GDM1 (cell line): ENCODE measurements at regions not wholly inside any gene's neighbourhood (a gene's known extent, or its start where the extent isn't known, plus 50 kb on each side); places are given as distances from the start of the nearest gene placed in this dataset.
"Not testable (repeated sequence)": the region's sequence is repeated elsewhere in the genome, so short reads cannot be mapped to it uniquely, and the experiment has no call there.

Source experiments
- DNase-seq: peaks from one replicate; lab custom pipeline; 2025; lab: John Stamatoyannopoulos, UW

DNA sequence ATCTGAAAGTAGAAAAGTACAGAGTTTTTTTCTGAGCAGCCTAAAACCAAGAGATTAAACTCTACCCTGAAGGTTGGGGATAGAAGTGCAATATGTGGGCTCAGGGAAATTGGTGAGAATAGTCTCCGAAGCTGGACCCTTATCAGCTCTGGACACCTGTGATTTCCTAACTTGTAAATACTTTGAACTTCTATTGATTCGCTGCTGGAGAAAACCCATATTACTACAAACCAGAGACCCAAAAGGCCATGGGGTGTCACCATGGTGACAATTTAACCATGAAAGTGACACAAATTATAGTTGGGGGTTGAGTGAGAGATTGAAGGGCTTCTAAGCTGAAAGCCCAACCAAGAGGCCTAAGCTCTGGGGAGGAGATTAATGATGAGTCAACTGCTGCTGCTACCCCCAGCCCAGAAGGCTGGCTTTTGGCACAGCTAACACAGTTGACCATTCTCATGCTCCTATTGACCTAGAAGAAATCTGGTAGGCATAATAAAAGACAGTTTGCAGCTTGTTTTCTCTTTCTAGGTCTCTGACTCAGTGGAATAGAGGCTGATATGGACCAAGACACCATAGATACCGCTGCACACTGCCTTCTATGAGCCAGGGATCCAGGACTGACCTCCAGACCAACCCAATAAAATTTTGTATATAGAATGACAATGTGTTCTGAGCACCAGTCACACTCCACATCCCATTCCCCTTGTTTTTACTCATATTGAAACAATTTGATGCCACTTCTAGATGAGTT is 131.9 kb upstream of the FNDC3A start:
- no peak for DNase-seq

DNA sequence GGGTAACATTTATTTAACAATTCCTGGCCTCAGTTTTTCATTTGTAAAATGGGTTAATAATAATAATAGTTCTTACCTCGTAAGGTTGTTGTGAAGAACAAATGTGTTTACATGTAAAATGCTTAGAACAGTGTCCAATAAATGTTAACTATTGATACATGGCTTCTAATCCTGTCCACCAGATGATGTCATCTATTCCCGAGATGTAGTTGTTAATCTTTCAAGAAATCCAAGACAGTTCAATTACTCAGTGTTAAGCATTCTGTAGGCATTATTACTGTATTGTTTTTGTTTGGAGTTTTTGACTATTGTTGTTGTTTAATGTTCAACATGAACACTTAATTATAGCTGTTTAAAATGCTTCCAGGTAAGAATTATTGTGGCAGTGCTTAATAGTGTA is 131.0 kb upstream of the FNDC3A start:
- no peak for DNase-seq

DNA sequence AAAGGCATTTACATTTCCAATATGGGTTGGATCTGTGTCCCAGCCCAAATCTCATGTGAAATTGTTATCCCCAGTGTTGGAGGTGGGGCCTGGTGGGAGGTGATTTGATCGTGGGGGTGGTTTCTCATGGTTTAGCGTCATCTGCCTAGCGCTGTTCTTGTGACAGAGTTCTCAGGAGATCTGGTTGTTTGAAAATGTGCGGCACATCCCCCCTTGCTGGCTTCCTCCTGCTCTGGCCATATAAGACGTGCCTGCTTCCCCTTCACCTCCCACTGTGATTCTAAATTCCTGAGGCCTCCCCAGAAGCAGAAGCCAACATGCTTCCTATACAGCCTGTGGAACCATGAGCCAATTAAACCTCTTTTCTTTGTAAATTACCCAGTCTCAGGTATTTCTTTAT is 126.2 kb upstream of the FNDC3A start:
- DNase-seq = no peak

DNA sequence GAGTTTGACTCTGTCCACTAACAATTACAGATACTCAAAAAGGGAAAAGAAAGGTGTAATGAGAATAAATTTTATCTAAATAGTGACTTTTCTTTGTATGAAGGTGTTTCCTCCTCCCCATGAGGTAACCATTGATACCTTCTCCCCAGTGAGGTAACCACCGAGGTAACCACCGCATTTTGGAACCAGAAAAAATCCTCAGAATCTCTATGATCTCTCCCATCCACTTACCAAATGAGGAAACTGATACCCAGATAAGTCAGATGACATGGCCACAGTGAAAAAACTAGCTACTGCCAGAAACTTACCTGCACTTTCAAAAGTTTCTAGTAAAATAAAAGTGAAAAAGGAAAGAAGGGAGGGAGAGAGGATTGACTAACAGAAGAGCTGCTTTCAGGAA is 124.0 kb upstream of the FNDC3A start:
- no peak for DNase-seq

DNA sequence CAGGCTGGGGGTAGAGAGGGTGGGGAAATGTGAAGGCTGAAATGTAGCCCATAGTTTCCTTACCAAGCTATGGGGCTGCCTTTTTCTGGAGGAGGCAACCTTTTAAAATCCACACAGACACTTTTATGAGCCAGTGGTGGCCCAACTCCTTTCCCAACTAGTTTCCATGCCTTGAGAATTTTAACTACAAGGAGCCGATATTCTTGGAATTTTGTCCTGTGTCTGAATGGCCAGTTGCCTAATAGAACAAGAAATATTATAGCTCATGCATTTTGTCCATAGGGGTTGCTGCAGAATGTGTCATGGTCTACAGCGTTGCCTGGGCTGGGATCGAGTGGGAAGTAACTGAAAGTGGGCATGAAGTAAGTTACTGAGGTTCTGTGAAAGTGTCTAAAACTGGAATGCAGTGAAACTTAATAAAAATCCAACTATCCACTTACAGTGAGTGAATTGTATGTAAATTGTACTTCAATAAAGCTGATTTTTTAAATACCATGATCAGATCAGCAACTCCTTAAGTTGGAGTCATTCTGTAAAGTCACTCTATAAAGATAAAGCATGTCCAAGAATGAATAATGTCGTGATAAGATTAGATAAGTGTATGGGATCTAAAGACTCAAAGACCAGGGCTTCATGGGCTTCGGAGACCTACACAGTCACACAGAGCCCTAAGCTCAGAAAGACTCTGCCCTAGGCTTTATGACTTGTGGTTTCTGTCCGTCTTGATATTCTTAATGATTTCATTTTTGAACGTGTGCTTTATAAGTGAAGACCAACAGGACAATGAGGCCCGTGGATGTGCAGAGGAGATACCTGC is 122.6 kb upstream of the FNDC3A start:
- DNase-seq = no peak

DNA sequence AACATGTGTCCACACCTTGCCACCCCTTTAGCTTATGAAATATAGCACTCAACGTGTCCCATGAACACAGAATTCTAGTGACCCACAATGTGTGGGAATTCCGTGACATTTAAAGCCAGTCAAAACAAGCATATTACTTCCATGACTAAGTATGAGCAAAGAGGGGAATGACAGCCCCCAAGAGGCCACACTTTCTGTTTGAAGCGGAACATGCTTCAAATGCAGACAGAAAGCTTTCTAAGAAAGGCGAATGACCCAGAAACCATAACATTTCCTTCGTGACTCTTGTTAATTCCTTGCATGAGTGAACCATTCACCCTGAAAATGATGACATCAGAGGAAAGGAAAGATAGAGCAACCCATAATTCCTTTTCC is 122.0 kb upstream of the FNDC3A start:
- DNase-seq = no peak

DNA sequence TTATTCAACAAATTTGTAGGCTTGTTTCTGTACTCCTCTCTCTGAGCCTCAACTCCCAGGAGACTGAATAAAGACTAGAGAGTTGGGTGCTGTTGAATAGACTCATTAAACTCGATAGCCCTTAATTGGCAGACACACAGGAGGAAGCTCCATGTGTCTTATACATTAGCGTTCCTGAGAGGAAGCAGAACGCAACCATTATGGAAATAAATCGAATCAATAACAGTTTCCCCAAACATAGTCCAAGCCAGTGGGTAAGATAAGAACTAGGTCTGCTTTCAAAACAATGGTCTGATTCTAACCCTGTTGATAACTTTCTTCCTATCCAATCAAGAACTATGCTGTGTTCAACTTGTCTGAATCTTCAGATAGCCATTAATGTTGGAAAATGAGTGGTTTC is 118.1 kb upstream of the FNDC3A start:
- DNase-seq = no peak

DNA sequence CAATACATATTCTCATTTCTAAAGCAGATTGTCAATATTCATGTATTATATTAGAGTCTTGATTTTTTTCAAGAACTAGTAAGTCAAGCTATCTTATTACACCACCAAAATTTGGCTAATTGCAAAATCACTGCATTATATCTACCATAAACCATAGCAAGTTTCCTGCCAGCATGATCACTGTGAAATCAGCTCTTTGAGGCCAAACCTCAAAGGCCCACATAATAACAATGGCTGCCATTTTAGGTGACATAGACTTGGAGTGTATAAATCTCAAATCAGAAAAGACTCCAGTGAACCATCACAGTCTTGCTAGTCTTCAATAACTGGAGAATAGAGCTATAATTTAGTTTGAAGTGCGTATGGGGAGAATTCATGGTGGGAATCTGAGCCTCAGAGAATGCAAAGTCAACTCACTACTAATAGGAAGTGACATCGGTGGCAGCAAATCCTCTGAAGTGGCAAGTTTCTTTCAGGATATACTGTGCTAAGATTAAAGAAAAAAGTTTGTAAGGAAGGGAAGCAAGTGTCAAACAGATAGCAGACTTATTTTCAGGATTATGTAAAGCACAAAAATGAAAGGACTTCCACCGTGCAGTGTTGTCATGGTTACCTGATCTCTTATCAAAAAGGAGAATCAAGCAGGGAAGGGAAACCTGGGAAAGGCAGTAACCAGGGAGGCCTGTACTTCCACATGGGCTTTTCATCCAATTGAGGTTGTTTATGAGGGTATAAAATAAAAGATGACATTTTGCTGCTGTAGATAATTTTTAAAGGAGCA is 117.4 kb upstream of the FNDC3A start:
- DNase-seq = no peak

DNA sequence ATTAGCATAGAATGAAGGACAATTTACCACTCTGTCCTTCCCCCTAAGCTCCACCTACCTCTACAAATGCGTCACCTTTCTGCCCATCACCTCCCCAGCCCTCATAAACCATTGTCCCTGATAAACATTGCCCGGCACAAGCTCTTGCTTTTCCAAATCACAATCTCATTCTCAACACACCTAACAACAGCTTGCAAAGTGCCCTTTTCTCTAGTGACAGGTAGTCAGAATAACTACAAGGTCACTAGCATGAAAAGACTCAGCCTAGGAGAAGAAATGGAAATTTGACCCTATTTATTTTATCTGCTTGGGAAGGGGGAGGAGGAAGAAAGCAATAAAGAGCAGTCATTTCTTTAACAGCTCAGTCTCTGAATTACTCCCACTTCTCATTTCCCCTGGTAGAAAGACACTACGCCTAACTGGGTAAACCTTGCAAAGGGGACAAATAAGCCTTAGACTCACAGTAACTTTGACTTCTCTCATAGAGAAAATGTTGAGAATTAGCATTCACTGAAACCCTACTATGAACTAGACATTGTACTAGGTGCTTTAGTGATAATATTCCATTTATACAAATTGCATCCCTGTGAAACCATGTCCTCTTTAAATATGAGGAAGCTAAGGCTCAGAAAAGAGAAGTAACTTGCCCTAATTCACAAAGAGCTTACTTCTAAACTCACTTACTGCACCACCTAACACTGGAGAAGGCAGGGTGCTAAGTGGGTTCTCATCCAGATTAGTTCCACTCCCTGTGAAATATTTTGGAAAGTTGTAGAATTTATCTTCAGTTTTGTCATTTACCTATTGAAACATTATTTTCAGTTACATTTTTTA is 116.2 kb upstream of the FNDC3A start:
- peak; percentile 27 for DNase-seq

DNA sequence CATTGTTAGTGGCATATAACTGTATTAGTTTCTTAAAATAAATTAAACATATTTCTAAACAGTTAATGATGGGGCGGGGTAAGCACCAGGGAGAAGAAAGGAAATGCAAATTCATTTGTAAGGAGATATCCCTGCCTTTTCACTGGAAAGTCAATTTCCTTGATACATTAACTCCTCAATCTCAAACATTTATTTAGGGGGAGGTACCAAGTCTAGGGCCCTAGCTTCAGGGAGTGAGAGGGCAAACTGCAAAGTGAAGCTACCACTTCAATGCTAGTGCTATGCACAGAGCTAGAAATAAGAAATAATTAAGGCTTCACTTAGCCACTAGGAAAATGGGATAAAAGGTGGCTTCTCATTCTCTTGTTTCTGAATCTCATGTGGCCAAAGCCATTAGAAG is 115.3 kb upstream of the FNDC3A start:
- DNase-seq = no peak

DNA sequence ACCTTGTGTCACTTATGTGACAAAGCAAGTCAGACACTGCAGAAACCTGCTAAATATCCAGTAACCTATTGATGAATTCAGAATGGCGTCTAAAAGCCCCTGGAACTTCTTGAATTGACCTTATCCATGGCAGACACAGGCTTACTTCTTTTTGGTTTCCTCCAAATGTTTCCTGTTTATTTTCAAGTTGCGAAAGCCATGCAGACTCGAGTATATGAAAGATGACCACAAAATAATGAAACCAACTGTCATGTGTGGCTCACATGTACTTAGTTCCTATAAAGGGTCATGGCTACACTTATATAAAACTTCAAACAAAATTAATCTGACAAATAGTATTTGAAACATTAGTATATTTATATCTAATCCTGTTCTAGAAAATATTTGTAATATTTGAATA is 113.1 kb upstream of the FNDC3A start:
- DNase-seq = peak; percentile 36

DNA sequence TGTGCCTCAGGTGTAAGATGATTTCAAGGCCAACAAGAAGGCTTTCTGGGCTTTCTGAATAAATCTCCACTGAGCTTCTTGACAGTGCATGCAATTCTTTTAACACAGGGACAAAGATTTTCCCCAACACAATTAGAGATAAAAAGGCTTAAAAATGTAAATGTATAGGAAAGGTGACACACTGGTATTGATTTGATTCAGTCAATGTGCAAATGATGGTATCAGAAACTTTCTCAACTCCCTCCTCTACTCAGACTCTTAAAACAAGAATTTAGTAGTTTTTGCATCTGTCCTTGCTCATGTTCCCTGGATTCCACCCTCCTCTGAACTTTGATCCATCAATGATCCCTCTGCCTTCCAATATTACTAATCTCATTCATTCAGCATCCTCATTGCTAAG is 111.6 kb upstream of the FNDC3A start:
- no peak for DNase-seq

DNA sequence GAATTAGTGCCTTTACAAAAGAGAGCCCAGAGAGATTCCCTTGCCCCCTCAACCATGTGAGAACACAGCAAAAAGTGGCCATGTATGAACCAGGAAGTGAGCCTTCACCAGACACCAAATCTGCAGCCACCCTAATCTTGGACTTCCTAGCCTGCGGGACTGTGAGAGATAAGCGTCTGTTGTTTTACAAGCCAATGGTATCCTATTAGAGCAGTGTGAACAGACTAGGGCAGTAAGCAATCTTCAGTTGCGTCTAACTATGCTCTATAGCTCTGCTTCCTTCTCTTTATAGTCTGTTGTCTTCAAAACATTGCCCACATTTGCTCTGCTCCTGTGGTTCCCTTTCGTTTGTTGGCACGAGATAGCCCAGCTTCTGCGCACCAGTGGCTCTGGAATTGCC is 109.5 kb upstream of the FNDC3A start:
- no peak for DNase-seq

DNA sequence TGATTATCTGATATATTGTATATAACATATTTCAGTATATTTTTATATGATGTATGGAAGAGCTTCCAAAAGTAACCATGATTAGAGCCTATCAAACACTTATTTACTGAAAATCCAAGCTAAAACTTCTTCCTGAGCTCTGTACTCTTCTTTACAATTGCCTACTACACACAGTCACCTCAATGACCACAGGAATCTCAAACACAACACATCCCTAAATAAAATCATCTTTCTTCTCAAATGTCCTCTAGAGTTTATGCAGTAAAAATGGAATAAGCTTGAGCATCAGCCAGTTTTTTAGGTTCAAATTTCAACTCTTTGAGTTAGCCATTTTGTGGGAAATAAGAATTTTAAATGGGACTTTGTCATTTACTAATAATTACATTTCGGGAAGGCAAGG is 102.6 kb upstream of the FNDC3A start:
- DNase-seq = no peak

DNA sequence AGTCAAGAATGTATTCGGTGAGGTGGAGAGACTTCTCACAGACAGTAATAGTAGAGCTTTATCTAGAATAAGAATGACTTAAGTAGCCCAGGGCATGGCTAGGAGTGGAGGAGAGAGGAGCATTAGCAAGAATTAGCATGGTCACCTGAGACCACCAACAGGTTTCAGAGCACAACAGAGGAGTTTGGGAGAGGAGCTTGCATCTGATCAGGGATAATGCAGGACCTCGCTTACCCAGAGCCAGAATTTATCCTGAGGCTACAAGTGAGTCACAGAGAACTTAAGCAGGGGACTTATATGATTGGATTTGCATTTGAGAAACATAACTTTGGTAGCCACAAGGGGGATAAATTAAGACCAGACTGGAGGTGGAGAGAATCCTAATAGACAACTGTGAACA is 102.1 kb upstream of the FNDC3A start:
- no peak for DNase-seq

DNA sequence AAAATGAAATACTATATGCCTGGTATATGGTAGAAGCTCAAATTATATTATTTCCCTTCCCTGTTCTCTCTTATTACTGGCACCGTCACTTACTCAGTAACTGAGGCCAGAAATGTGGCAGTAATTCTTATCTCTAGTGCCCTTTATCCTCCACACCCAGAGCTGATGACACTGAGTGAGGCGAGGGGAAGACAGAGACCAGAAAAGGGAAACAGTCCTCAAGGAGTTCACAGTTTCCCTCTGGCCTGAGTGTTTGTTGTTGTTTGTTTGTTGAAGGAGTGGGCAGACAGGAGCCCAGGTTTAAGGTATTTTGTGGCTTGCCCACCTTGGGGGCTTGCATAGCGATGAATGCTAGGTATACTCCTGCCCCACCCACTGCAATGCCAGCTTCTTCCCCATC is 101.5 kb upstream of the FNDC3A start:
- no peak for DNase-seq

DNA sequence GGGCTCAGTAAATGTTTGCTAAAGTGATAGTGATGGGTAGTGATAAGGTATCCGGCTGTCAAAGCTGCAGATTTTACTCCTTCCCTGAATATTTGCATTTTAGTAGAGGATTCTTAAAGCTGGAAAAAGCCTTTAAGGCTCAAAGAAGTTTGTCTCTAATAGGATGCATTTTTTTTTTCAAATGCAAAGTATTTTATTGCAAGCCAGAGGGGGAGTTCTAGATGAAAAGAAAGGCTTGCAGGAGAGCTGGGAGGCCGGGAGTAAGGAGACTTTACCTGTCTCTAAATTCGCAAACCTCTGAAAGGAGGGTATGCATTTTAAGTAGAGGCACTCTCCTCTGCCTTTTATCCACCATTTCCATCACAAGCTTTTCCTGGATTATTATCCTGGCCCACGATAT is 100.7 kb upstream of the FNDC3A start:
- no peak for DNase-seq

DNA sequence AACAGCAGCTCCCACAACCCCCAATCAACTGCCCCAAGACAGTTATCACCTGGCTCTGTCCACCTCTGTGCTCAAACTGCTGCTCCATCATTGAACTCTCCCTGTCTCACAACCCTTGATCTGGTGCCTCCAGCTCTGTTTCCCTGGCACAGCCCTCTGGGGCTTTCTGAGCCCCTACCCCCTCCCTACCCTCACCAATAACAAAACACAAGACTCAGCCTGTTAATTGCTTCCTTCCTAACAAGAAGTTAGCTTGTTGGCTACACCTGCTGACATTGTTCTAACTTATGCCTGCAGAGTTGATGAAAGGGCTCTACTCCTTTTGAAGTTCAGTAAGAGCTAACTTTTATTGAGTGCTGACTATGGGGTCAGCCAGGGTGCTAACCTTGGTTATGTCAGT is 99.4 kb upstream of the FNDC3A start:
- DNase-seq = no peak

DNA sequence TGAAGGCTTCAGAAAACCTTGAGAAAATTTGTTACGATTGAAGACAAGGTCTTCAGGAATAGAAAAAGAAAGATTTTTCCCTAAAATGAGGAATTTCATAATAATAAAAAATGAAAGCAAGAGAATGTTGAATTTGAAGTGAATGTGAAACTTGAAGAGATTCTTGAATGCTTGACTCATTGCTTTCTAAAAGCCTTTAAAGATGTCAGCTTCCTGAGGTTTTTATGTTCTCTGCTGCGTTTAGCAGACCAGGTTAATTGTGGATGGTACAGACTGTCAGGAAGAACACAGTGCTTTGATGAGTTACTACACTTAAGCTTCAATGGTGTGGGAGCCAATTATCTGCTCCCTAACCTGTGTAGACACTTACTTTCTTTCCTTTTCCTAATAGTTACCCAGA is 96.3 kb upstream of the FNDC3A start:
- no peak for DNase-seq

DNA sequence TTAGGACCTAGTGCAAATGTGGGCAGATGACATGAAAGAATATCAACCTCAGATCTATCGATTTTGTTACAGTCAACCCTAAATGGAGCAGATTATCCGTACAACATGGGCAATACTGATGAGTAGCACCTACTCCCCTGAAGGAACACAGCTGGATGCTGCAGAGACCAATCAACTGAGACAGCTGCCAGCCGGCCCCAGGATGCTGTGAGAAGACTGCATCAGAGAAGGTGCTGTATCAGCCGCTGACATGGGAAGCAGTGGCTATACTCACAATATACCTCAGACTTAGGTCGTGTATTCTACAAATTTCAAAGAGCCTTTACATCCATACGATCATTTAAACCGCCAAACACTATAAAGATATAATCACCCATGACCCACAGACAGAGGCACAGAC is 95.9 kb upstream of the FNDC3A start:
- DNase-seq = no peak

DNA sequence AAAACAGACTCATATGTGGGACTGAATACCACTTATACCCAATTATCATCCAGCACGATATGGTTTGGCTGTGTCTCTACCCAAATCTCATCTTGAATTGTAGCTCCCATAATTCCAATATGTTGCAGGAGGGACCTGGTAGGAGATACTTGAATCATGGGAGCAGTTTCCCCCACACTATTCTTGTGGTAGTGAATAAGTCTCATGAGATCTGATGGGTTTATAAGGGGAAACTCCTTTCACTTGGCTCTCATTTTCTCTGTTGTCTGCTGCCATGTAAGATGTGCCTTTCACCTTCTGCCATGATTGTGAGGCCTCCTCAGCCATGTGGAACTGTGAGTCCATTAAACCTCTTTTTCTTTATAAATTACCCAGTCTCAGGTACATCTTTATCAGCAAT is 91.9 kb upstream of the FNDC3A start:
- DNase-seq = not testable (repeated sequence)

DNA sequence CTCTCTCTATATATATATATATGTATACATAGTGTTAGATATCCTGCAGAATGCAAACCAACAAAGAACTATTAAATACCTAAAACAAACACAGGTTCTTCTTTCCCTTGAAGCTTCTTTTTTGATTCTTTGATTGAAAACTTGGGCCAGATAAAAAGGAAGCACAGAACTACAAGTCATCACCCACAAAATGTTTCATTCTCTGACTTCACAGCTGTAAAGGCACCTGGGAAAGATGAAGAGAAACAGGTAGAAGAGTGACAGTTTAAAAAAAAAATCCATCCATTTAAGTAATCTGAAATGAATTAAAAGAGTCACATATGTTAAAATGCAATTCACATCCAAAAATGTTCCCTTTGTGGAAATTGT is 90.7 kb upstream of the FNDC3A start:
- DNase-seq = no peak
